IMR-90 (cell line): ENCODE measurements at regions not wholly inside any gene's neighbourhood (a gene's known extent, or its start where the extent isn't known, plus 50 kb on each side); places are given as distances from the start of the nearest gene placed in this dataset.

ENCODE experiments used
- CTCF ChIP-seq: conservative IDR thresholded peaks from 2 replicates; pipeline ENCODE4 v1.5.1; 2012; ENCODE audit warnings: mild to moderate bottlenecking, low read depth, low read length, improper control_type of control experiment
- POLR2A ChIP-seq: IDR thresholded peaks from 2 replicates; pipeline ENCODE4 v1.6.1; 2012; ENCODE audit warnings: mild to moderate bottlenecking, low read depth, low read length
- USF2 ChIP-seq: fragments of 150-350 bp; IDR thresholded peaks from 2 replicates; pipeline ENCODE4 v1.6.1; 2017; ENCODE audit warnings: mild to moderate bottlenecking, antibody characterized with exemption, low read length, low read depth

GRCh38 chr18:8980918-8981317 is 121.6 kb upstream of the NDUFV2 start:
- TF ChIP-seq POLR2A: no peak
- no peak for TF ChIP-seq USF2
- TF ChIP-seq CTCF: no peak
